GM18907 (cell line): ENCODE measurements at regions not wholly inside any gene's neighbourhood (a gene's known extent, or its start where the extent isn't known, plus 50 kb on each side); places are given as distances from the start of the nearest gene placed in this dataset.

Experiments used
- ATAC-seq: cut with Tn5 transposase; IDR thresholded peaks from one replicate; pipeline ENCODE4 v1.9.1; 2021; ENCODE audit warnings: mild to moderate bottlenecking, moderate library complexity; ENCODE audit not compliant: unreplicated experiment

DNA sequence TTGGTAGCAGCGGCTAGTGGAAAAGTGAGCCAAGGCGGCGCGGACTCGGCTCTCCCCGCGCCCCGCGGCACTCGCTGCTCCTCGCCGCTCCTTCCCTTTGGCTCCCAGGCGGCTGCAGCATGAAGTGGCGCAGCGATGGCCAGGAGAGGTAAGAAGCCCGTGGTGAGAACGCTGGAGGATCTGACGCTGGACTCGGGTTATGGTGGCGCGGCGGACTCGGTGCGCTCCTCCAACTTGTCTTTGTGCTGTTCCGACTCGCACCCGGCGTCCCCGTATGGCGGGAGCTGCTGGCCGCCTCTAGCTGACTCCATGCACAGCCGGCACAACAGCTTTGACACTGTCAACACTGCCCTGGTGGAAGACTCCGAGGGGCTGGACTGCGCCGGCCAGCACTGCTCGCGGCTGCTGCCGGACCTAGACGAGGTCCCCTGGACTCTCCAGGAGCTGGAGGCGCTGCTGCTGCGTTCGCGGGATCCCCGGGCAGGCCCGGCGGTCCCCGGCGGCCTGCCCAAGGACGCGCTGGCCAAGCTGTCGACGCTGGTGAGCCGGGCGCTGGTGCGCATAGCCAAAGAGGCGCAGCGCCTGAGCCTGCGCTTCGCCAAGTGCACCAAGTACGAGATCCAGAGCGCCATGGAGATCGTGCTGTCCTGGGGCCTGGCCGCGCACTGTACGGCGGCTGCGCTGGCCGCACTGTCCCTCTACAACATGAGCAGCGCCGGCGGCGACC is 225.6 kb upstream of the CRY1 start:
- ATAC-seq: no peak

DNA sequence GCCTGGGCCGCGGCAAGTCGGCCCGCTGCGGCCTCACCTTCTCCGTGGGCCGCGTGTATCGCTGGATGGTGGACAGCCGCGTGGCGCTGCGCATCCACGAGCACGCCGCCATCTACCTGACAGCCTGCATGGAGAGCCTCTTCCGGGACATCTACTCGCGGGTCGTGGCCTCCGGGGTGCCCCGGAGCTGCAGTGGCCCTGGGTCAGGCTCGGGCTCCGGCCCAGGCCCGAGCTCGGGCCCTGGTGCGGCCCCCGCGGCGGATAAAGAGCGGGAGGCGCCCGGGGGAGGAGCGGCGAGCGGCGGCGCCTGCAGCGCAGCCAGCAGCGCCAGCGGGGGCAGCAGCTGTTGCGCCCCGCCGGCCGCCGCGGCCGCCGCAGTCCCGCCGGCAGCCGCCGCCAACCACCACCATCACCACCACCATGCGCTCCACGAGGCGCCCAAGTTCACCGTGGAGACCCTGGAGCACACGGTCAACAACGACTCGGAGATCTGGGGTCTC is 226.2 kb upstream of the CRY1 start:
- ATAC-seq: no peak

DNA sequence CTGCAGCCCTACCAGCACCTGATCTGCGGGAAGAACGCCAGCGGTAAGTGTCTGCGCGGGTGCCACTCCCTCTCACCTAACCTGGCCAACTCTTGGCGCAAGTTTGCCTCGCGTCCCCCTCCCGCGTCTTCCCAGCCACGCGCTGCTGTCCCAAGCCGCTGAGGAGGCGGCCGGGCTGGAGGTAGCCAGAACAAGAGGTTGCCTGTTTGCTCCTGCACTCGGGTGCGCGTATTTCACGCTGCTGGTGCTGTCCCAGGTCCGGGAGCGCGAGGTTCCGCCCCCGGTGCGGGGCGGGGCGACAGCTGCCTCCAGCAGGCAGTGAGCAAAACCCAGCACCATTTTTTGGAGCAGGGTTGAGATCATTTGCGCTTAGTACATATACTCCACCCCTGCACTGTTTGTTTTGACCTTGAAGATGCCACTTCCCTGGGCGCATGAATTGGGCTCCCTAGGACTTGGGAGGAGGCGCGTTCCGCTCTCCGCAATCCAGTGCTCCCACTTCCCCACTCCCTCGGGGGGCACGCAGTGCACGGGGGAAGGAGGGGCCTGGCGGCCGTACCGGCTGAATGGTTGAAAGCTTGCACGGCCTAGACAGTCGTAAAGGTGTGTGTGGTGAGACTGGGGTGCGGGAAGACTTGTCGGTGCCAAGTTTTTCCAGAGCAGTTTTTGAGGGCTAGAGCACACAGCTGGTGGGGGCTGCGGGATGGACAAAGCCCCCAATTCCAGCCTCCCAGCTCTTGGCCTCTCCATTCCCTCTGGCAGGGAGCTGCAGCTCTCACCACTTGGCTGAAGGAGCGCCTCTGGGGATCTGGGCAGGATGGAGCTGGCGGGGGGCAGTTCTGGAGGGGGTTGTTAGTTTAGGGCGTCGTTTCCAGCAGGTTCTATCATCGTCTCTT is 226.9 kb upstream of the CRY1 start:
- ATAC-seq: no peak

DNA sequence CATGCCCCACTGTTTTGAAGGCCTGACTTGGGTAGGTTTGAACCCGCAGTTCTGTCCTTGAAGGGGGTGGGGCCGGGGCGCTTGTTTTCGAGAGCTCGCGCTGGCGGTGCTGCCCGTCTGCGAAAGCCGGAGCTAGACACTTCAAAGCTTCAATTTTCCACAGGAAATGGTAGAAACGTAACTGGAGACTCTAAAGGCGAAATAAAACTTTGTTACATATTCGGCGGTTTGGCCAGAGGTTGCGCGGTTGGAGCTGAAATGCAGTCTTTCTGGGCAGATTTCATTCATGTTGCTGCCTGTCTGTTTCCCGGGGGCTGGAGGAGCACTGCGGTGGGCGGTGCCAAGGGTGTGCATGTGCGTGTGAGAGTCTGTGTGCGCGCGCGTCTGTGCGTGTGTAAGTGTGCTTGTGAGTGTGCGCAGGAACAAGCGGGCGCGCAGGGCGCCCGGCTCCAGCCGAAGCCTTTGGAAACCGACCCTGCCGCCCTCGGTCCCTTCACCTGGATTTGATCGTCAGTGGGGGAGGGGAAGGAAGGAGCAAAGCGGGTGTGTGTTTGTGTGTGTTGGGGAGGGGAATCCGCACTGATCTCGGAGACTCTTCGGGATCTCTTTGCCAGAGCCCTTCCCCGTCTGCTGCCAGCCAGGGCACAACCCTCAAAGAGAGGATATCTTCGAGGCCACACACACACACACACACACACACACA is 227.7 kb upstream of the CRY1 start:
- ATAC-seq: no peak

DNA sequence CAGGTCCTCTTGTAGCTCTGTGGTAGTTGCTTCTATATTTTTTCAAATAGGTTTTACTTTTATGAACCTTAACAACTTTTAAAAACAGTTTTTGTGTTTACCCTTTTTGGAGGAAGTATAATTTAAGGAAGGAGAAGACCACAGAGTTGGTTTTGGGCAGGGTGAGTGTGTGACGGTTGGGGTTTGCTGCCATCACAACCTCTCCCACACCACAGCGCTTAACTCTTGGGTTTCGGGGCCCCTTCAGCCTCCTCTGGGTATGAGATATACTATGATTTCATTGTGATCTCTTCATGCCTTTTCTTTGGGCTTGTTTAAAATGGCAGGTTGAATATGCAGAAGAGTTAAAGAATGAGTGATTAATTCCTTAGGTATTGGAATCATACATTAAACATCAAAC is 228.7 kb upstream of the CRY1 start:
- no peak for ATAC-seq

DNA sequence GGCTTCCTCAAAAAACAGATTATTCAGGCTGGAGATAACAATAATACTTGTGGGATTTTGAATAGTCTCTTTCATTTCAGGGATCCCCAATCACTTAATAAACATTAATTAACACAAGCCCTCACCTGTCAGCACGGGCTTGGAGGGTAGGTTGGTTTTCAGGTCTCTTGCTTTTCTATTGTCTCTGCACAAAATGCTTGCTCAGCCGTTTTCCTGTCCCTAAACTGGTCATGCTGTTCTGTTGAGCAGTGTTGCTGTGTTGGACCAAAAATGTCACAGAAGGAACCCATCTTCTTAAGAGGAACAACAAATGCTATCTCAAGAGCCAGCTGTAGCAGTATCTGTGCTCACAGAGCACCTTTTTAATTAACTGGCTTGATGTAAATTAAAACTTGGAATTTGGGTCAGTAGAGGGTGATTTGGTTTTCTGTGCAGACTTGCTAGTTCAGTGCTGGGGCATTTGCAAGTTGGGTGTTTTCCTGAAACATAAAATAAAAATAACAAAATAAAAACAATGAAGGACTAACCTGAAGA is 231.8 kb upstream of the CRY1 start:
- no peak for ATAC-seq

DNA sequence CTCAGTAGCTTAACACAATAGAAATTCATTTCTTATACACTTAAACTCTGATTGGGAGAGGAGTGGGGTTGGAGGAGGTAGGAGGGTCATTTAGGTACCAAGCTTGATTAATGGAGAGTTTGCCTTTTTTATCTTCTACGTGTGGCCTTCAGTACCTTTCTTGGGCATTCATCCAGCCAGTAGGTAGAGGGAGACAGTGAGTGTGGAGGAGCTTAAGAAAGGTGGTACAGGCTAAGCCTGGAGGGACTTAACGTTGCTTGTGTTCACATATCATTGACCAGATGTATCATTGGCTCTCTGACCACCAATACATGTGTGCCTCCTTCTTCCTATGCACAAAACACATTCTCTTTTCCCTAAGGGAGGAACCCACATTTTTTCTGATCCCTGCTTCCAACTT is 232.9 kb upstream of the CRY1 start:
- ATAC-seq: no peak

DNA sequence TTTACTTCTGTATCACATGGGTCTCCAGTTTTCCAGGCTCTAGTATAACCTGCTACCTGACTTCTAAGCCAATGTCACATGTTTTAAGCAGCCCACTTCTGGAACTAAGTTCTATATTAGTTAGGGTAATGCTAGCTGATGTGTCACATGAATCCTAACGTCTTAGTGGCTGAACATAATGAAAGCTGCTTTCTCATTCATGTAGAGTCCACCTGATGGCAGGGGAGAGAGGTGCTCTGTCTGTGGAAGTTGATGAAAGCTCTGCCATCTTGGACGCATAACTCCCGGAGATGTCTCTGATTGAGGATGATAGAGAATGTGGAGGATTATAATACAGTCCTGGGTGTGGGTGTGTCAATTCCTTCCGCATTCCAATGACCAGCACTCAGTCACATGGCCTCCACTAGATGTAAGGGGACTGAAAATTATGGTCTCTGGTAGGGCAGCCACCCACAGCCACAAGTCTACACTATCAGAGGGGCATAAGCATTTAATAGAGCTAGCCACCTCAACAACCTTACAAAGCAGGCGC is 234.4 kb upstream of the CRY1 start:
- no peak for ATAC-seq

DNA sequence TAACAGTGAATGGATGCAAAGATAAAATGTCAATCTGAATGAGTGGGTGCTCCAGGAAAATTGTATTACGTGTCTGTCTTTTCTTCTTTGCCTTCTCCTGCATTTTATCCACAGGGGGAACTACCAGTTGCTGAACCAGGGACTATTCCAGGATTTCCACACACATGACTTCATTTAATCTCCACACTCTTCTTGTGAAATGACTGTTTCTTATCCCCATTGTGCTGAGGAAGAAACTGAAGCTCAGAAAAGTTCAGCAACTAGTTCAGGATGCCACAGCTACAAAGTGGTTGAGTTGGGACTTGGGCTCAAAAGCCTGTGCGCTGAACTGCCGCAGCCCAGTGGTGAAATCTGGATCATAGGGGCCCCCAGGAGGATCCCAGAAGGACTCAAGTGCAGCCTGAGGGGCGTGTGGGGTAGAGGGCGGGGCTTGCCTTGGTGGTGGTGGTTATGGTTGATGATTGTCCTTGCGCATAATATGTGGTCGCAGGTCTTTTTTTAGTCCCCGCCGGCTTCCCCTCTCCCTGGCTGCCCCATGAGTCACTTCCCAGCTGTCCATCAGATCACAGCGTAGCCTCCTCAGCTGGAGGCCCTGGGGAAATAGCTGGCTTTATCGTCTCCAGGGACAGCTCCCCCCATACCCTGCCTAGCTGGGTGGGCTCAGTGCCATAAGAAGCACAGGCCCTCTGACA is 235.2 kb upstream of the CRY1 start:
- ATAC-seq: no peak

DNA sequence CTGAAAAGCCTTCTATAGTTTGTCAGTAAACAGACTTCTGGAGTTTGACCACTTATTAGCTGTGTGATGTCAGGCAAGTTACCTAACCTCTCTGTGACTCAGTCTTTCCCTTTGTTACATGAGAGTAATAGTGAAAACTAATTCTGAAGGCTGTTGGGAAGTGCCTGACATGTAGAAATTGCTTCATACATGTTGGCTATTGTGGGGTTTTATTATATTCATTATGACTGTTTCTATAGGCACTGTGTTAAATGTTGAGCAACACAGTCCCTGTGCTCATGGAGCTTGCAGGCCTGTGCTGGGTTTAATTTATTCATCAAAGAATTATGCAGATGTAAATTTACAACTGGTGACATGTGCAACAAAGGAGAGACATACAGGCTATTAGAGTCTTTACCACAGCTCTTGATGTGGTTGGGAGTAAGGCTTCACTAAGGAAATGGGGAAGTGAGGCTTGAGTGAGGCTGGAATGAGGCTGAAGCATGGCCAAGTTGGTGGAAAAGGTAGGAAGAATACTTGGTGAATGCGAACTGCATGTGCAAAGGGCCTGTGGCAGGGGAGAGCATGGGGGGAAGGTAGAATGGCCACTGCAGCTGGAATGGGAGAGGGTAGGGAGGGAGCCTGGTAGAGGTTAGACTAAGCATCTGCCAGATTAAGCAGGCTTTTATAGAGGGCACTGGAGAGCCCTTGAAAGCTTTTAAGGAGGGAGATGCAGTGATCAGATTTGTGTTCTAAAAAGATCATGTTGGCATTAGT is 236.4 kb upstream of the CRY1 start:
- ATAC-seq: no peak

DNA sequence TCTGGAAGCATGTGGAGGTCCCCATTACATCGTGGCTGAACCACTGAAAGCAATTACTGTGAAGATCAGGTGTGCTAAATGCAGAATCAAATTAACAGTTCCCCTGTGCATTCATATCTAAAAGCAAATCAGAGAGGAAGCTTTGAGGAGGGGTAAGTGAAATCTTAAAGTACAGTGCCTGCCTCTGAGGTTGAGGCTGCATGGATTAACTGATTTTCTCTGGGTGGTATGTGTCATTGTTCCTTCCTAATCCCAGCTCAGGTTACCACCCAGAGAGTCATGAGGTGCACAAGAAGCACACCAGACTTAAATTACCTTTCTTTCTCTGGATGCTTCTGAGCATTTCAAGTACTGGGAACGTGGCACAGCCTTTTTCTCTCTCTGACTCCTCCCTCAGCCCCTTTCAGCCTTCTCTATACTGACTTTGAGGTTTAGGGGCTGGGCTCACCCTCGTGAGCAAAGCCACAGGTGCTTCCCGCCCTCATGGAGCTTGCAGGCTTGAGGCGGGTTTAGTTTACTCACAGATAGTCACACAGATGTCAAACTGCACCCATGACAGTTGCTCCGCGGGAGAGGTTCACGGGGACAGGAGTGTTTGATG is 237.6 kb upstream of the CRY1 start:
- ATAC-seq: no peak

DNA sequence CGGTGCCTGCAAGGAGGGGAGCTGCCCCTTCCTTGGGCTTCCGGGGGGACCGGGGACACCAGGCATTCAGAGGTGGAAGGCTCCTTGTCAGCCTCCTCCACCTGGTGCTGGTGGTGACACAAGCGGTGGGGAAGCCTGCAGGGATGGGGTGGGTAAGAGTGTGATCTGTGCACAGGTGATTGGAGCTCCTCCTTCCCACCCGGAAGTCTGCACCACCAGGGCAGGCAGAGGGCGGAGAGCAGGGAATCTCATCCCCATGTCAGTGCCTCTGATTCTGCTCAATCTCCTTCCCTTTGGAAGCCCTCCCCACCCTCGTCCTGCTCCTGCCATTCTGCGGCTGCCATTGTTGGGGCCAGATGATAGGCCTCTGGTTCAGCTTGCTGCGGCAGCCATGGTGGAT is 238.1 kb upstream of the CRY1 start:
- ATAC-seq: no peak

DNA sequence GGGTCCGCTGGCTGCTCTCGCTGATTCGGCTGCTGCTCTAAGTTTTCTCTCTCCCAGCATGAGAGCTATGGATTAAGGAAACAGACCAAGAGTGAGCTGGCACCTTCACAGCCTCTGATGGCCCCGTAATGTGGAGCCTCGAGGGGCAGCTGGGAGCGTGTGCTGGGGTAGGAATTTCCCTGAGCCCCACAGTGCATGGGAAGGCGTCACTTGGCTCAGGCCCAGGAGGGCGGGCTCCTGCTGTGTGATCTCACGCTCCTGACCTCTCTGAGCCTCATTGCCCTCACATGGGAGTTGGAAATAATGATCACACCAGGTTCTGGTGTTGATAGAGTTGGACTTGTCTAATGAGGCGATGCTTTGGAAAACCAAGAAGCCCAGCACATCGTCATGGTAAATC is 238.6 kb upstream of the CRY1 start:
- ATAC-seq: no peak

DNA sequence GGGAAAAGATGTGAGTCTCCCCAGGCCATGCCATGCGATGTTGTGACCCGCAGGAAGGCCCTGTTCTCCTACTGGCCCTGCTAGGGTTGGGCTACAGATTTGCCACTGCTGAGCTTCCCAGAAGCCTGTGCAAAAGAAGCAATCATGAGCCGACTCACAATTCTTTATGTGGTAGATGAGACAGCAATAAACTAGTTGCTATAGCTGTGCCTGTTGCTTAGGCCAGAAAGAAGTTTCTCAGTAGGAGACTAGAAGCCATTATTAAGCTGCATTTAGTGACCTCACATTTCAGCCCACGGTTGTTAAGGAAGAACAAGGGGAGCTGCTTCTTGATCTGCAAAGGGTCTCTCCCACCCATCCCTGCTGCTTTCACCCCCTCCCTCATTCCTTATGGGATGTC is 239.4 kb upstream of the CRY1 start:
- ATAC-seq: no peak

DNA sequence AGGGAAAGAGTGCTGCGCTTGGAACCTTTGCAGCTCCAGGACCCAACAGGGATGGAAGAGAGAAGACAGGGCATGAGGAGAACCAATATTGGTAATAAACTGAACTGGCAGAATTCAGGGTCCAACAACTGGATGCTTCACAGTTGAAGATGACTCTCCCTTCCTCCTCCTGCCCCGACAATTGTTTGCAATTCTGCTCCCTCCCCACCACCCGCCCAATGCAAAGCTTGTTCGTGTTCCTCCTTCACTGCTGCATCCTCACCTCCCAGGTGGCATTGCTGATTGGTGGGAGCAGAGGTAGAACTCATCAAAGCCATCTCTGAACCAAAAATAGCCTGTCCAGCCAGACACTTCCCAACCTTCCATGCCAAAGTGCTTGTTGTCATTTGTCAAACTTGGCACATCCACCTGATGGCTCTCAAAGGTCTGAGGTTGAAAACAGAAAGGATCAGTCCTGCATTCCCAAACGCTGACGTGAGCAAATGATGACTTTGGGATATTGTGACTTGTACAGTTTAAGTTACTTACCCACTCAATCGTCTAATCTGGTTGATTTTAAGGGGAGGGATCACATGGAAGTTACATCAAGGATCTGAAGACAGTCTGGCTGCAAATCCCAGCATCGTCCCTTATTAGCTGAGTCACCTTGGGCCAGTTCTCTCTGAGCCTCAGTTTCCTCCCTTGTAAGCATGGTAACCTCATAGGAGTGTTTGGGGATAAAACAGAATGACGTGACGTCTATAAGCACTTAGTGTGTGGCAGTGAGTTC is 242.6 kb upstream of the CRY1 start:
- no peak for ATAC-seq

DNA sequence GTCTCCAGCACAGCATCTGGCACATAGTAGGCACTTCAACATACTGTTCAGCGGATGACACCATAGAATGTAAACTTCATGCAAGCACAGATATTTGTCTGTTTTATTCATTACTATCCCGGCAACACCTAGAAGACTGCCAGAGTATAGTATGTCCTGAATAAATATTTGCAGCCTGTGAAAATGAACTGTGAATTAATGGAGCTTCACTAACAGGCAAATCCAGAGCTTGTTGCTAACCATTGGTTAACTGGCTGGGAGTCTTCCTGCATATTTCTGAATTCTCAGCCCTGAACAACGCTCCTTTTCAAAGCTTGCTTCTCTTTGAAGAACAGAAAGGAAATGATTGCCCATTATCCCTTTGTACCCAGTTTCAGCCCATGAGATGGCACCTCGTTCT is 243.3 kb upstream of the CRY1 start:
- no peak for ATAC-seq

DNA sequence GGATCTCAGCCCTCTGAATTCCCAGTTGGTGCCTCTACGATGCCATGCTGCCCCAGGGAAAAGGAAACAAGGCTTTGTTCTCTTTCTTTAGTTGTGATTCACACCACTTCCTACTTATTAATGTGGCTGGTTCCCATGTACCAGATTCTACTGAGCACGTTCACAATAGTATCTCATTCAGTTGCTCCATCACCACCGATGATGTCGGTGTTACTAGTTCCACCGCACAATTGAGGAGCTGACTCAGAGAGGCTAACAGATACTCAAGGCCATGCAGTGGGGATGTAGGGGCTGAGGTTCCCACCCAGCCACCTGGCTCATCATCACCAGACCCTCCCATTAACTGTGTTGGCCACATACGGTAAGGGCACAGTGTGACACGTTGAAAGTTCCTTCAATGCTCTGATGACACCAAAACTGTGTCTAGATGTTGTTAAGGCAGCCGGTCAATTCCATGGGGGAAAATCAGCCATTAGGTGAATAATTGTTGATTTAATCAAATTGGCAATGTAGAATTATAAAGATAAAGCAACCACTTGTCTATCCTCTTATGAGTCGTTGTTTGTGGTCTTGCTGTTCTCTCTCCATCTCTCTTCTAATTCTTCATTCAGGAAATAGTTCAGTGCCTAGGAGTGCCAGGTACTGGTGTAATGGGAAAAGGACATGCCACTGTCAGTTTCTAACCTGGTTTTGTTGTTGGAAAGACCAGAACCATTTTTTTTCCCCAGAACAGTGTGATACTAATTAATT is 244.2 kb upstream of the CRY1 start:
- ATAC-seq: no peak

DNA sequence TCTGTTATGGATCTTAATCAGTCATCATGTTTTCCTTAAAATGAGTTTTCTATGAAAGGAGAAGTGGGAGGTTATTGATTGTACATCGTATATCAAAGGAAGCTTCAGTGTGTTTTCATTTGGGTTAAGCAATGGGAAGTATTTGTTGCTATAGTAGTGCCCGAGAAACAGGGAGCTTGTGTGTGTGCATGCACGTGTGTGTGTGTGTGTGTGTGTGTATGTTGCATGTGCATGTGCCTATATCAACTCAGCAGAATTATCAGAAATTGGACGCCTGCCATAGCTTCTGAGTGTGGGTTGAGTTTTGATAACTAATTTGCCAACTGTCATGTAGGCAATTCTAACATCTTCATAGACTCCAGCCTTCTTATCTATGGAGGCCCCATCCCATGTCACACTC is 246.1 kb upstream of the CRY1 start:
- no peak for ATAC-seq
